ENCODE measurements at regions not wholly inside any gene's neighbourhood (a gene's known extent, or its start where the extent isn't known, plus 50 kb on each side); places are given as distances from the start of the nearest gene placed in this dataset.

DNA sequence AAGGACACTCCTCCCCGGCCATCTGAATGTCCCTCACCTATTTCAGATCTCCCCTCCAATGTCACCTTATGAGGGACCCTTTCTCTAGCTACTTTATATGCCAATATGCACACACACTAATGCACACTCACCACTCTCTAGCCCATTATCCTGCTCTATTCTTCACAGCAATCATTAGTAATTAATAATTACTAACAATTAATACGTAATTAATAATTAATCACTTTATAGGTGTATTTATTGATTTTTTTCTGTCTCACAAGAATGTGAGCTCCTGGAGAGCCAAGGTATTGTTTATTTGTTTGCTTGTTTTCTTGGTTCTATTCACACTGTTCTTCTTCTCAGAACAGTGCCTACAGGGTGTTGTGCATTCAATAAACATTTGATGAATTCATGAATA lies 385.2 kb upstream of the DUSP10 start:
- H3K9me3 ChIP-seq (ENCODE audit: control insufficient read depth, low read length) = no peaks in the 10 kb centered on the region

DNA sequence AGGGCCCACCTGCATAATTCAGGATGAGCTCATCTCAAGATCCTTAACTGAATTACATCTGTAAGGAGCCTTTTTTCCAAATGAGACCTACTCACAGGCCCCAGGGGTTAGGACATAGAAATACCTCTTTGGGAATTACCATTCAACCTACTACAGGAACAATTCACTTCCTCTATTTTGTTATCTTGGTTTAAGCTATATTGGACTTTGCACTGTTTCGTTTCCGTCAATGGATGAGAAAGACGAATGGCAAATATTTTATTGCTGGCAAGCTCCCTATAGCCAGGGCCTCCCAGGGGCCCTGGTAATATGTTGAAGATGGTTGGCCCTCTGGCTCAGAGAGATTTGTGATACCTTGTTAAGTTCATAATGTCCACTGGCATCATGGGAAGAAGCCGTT lies 384.2 kb upstream of the DUSP10 start:
- Histone ChIP-seq H3K4me1 (no peaks in the 10 kb centered on the region), H3K9ac (no peak overlapping the region), H3K79me2 (no peaks in the 10 kb centered on the region), H2AFZ (no peak overlapping the region), H3K27me3 (ENCODE audit: control insufficient read depth, insufficient read depth, low read length) (no peaks in the 10 kb centered on the region), H3K4me3 (ENCODE audit: low read depth, low read length) (no peak overlapping the region), H3K36me3 (ENCODE audit: control insufficient read depth, insufficient read depth, low read length) (no peaks in the 10 kb centered on the region), H3K9me3 (ENCODE audit: control insufficient read depth, low read length) (no peaks in the 10 kb centered on the region), H3K27ac (no peak overlapping the region), H3K4me2 (ENCODE audit: low read length) (no peak overlapping the region)
- TF ChIP-seq CTCF (IDR thresholded peaks at IDR 0.05) = no peak

More for the DNA sequence above, 385.2 kb upstream of the DUSP10 start:
- H3K4me2 ChIP-seq (ENCODE audit: low read length) = no peak overlapping the region
- H3K27ac ChIP-seq = no peak overlapping the region
- H2AFZ ChIP-seq = no peak overlapping the region
- H3K79me2 ChIP-seq = no peaks in the 10 kb centered on the region
- TF ChIP-seq CTCF (IDR thresholded peaks at IDR 0.05) = no peak
- H3K4me3 ChIP-seq (ENCODE audit: low read depth, low read length) = no peak overlapping the region
- H3K36me3 ChIP-seq (ENCODE audit: control insufficient read depth, insufficient read depth, low read length) = no peaks in the 10 kb centered on the region
- no peaks in the 10 kb centered on the region for H3K27me3 ChIP-seq (ENCODE audit: control insufficient read depth, insufficient read depth, low read length)
- H3K9ac ChIP-seq = no peak overlapping the region
- no peaks in the 10 kb centered on the region for H3K4me1 ChIP-seq

DNA sequence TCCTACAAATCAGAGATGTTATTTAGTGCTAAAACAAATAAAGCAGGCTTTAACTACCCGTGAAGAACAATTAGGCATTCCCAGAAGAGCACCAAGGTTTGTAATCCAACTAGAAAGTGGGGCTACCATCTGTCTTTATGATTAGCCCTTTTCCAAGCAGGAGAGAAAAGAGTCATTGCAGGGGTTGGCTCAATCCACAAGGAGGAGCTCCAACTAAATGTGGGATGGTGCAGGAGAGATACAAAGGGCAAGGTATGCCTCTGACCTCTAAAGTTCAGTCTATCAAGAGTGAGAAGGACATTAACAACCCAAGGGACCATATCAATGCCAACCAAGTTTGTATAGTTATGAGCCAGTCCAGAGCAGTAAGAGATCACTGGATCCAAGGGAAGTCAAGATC lies 382.7 kb upstream of the DUSP10 start:
- H3K9ac ChIP-seq = no peak overlapping the region
- no peak overlapping the region for H3K27ac ChIP-seq
- no peaks in the 10 kb centered on the region for H3K27me3 ChIP-seq (ENCODE audit: control insufficient read depth, insufficient read depth, low read length)
- no peak overlapping the region for H3K4me2 ChIP-seq (ENCODE audit: low read length)
- no peak overlapping the region for H2AFZ ChIP-seq
- no peak overlapping the region for H3K4me3 ChIP-seq (ENCODE audit: low read depth, low read length)
- no peaks in the 10 kb centered on the region for H3K36me3 ChIP-seq (ENCODE audit: control insufficient read depth, insufficient read depth, low read length)
- no peaks in the 10 kb centered on the region for H3K9me3 ChIP-seq (ENCODE audit: control insufficient read depth, low read length)
- no peaks in the 10 kb centered on the region for H3K79me2 ChIP-seq
- H3K4me1 ChIP-seq = no peaks in the 10 kb centered on the region
- TF ChIP-seq CTCF (IDR thresholded peaks at IDR 0.05) = no peak

DNA sequence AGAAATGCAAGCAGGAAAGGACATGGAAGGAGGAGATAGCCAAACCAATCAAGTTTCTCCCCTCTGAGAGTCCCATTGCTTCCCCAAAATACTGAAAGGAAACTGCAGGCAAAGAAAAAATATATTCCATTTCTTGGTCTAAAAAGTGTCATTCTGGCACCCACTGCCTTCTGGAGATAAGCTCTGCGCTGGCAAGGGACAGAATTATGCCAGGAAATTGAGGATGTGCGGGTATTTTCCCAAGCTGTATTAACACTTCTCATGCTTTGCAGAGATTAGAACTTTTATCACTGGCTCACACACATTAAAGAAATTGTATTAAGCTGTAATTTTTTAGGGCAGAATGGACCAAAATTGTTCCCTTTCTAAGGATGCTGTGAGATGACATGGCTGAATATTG lies 381.2 kb upstream of the DUSP10 start:
- H3K4me1 ChIP-seq = no peaks in the 10 kb centered on the region
- no peak overlapping the region for H3K9ac ChIP-seq
- H3K36me3 ChIP-seq (ENCODE audit: control insufficient read depth, insufficient read depth, low read length) = no peaks in the 10 kb centered on the region
- no peak for TF ChIP-seq CTCF (IDR thresholded peaks at IDR 0.05)
- no peak overlapping the region for H3K27ac ChIP-seq
- no peaks in the 10 kb centered on the region for H3K9me3 ChIP-seq (ENCODE audit: control insufficient read depth, low read length)
- no peaks in the 10 kb centered on the region for H3K27me3 ChIP-seq (ENCODE audit: control insufficient read depth, insufficient read depth, low read length)
- H3K79me2 ChIP-seq = no peaks in the 10 kb centered on the region
- no peak overlapping the region for H2AFZ ChIP-seq
- H3K4me2 ChIP-seq (ENCODE audit: low read length) = no peak overlapping the region
- no peak overlapping the region for H3K4me3 ChIP-seq (ENCODE audit: low read depth, low read length)

DNA sequence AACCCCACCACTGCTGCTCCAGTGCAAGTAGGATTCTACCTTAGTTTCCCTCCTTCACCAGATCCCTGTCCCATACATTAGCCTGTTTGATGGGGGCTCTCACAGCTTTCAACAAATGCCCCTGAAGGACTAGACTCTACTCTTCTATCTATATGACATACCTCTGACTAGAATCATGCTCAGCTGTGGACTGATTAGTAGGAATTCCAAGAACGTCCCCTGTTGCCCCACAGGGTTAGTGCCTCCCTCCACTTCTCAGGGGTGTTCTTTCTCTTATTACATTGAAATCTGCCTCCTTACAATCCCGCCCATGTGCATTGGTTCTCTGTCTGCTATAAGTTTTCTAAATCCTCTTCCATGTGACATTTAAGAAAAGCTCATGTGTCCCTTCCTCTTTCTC lies 375.9 kb upstream of the DUSP10 start:
- no peaks in the 10 kb centered on the region for H3K36me3 ChIP-seq (ENCODE audit: control insufficient read depth, insufficient read depth, low read length)
- H3K9me3 ChIP-seq (ENCODE audit: control insufficient read depth, low read length) = no peaks in the 10 kb centered on the region
- no peak overlapping the region for H3K9ac ChIP-seq
- H3K27ac ChIP-seq = no peak overlapping the region
- no peaks in the 10 kb centered on the region for H3K27me3 ChIP-seq (ENCODE audit: control insufficient read depth, insufficient read depth, low read length)
- no peaks in the 10 kb centered on the region for H3K79me2 ChIP-seq
- no peak overlapping the region for H2AFZ ChIP-seq
- H3K4me3 ChIP-seq (ENCODE audit: low read depth, low read length) = no peak overlapping the region
- no peaks in the 10 kb centered on the region for H3K4me1 ChIP-seq
- H3K4me2 ChIP-seq (ENCODE audit: low read length) = no peak overlapping the region
- TF ChIP-seq CTCF (IDR thresholded peaks at IDR 0.05) = no peak
